ENCODE measurements at regions not wholly inside any gene's neighbourhood (a gene's known extent, or its start where the extent isn't known, plus 50 kb on each side); places are given as distances from the start of the nearest gene placed in this dataset.
"Not testable (repeated sequence)": the region's sequence is repeated elsewhere in the genome, so short reads cannot be mapped to it uniquely, and the experiment has no call there.

- intact Hi-C loops (cut with micrococcal nuclease); ATAC-seq: not testable (repeated sequence)
- DNase-seq: peak; percentile 34
These were observed 256.8 kb downstream of the BCL2L11 start for GRCh38 chr2:111377386-111377959.

GRCh38 chr2:111378348-111378747 is 257.6 kb downstream of the BCL2L11 start:
- ATAC-seq; intact Hi-C loops (cut with micrococcal nuclease); DNase-seq: not testable (repeated sequence)

- ATAC-seq; intact Hi-C loops (cut with micrococcal nuclease); DNase-seq: not testable (repeated sequence)
These were observed 260.2 kb downstream of the BCL2L11 start for GRCh38 chr2:111380733-111381439.

GRCh38 chr2:111381530-111382306 is 261.0 kb downstream of the BCL2L11 start:
- ATAC-seq; DNase-seq; intact Hi-C loops (cut with micrococcal nuclease): not testable (repeated sequence)

GRCh38 chr2:111382507-111382906 is 261.8 kb downstream of the BCL2L11 start:
- DNase-seq; ATAC-seq; intact Hi-C loops (cut with micrococcal nuclease): not testable (repeated sequence)

- DNase-seq; ATAC-seq; intact Hi-C loops (cut with micrococcal nuclease): not testable (repeated sequence)
These were observed 262.6 kb downstream of the BCL2L11 start for GRCh38 chr2:111383311-111383710.

GRCh38 chr2:111385226-111385957 is 264.7 kb downstream of the BCL2L11 start:
- intact Hi-C loops (cut with micrococcal nuclease); DNase-seq; ATAC-seq: not testable (repeated sequence)

- DNase-seq; intact Hi-C loops (cut with micrococcal nuclease); ATAC-seq: not testable (repeated sequence)
These were observed 269.9 kb downstream of the BCL2L11 start for GRCh38 chr2:111390605-111391004.

GRCh38 chr2:111395350-111396128 is 274.8 kb downstream of the BCL2L11 start:
- DNase-seq; intact Hi-C loops (cut with micrococcal nuclease): not testable (repeated sequence)
- ATAC-seq: peak; percentile 55

- intact Hi-C loops (cut with micrococcal nuclease); DNase-seq: not testable (repeated sequence)
- peak; percentile 98 for ATAC-seq
These were observed 280.0 kb downstream of the BCL2L11 start for GRCh38 chr2:111400598-111401253.

- ATAC-seq; intact Hi-C loops (cut with micrococcal nuclease); DNase-seq: not testable (repeated sequence)
These were observed 280.8 kb downstream of the BCL2L11 start for GRCh38 chr2:111401270-111402140.

- ATAC-seq; DNase-seq; intact Hi-C loops (cut with micrococcal nuclease): not testable (repeated sequence)
These were observed 281.7 kb downstream of the BCL2L11 start for GRCh38 chr2:111402450-111402849.

GRCh38 chr2:111403287-111403686 is 282.6 kb downstream of the BCL2L11 start:
- intact Hi-C loops (cut with micrococcal nuclease); DNase-seq; ATAC-seq: not testable (repeated sequence)

- intact Hi-C loops (cut with micrococcal nuclease); ATAC-seq; DNase-seq: not testable (repeated sequence)
These were observed 285.9 kb downstream of the BCL2L11 start for GRCh38 chr2:111406616-111407015.

GRCh38 chr2:111407632-111408194 is 287.0 kb downstream of the BCL2L11 start:
- DNase-seq; intact Hi-C loops (cut with micrococcal nuclease): not testable (repeated sequence)

GRCh38 chr2:111410868-111411406 is 290.2 kb downstream of the BCL2L11 start:
- DNase-seq; intact Hi-C loops (cut with micrococcal nuclease): not testable (repeated sequence)
- ATAC-seq: peak; percentile 54

More at GRCh38 chr2:111407632-111408194, 287.0 kb downstream of the BCL2L11 start:
- ATAC-seq: not testable (repeated sequence)

Data from left ventricle myocardium superior (tissue), 1 donor.